Testis (tissue), 2 donors: ENCODE measurements at regions not wholly inside any gene's neighbourhood (a gene's known extent, or its start where the extent isn't known, plus 50 kb on each side); places are given as distances from the start of the nearest gene placed in this dataset.

ENCODE experiments used
- DNase-seq: peaks from one replicate; pipeline ENCODE4 v3.0.0-alpha.2; 2019
- H3K27ac ChIP-seq, 2 donors: fragments of 200-600 bp; sonication (generic); one replicate each; pipeline ENCODE4 v1.5.1; 2019
- H3K27me3 ChIP-seq: fragments of 200-600 bp; sonication (generic); one replicate; pipeline ENCODE4 v1.5.1; 2019
- H3K36me3 ChIP-seq: fragments of 200-600 bp; sonication (generic); one replicate; pipeline ENCODE4 v1.5.1; 2017; ENCODE audit warnings: low read depth; ENCODE audit errors: missing control alignments
- H3K4me1 ChIP-seq: fragments of 200-600 bp; sonication (generic); one replicate; pipeline ENCODE4 v1.5.1; 2019
- H3K4me3 ChIP-seq, 2 donors: fragments of 200-600 bp; sonication (generic); one replicate each; pipeline ENCODE4 v1.5.1; 2017 to 2019
- H3K9me3 ChIP-seq: fragments of 200-600 bp; sonication (generic); one replicate; pipeline ENCODE4 v1.5.1; 2017
- POLR2A ChIP-seq: fragments of 450-650 bp; IDR thresholded peaks from one replicate; pipeline ENCODE4 v1.6.1; 2017; ENCODE audit warnings: antibody characterized with exemption, mild to moderate bottlenecking, moderate library complexity
- WGBS, 2 donors: methylation state at CpG; one replicate each; pipeline ENCODE4 v1.1.5; 2018; 5-methylcytosine and 5-hydroxymethylcytosine counted together
- intact Hi-C: fragments of 100-400 bp; cut with DNase I; formaldehyde crosslinking; loops from one replicate; pipeline ENCODE4 v1.15.1; 2023; ENCODE audit warnings: low total_unique reads
- TF ChIP-seq, protein P1 (sequence below), 3 experiments: fragments of 450-650 bp in 2 of 3; fragments of 200-600 bp in 1 of 3; sonication (generic) in 1 of 3; IDR thresholded peaks; one replicate each; pipeline ENCODE4 v1.5.1; 2016 to 2019; ENCODE audit warnings: antibody characterized with exemption in 3 of 3, mild to moderate bottlenecking in 2 of 3, moderate library complexity in 1 of 3

DNA sequence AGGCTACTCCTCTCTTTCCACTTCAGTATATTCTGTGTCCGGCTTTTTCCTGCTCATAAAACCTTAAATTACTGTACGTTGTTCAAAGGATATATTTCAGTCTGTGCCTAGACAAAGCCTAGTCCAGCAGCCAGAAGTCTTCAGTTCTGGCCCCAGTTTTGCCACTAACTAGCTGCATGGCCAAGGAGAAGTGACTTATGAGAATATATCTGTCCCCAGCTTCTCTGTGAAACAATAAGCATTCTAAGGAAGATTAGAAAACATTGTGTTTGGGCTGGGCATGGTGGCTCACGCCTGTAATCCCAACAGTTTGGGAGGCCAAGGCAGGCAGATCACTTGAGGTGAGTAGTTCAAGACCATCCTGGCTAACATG, 105.0 kb upstream of the HDAC9 start:
- 41 to 71% methylated on average over 3 of the region's 3 CpGs for WGBS, 2 donors
- H3K36me3 ChIP-seq = no peaks in the 10 kb centered on the region
- no peaks in the 10 kb centered on the region for H3K27me3 ChIP-seq

DNA sequence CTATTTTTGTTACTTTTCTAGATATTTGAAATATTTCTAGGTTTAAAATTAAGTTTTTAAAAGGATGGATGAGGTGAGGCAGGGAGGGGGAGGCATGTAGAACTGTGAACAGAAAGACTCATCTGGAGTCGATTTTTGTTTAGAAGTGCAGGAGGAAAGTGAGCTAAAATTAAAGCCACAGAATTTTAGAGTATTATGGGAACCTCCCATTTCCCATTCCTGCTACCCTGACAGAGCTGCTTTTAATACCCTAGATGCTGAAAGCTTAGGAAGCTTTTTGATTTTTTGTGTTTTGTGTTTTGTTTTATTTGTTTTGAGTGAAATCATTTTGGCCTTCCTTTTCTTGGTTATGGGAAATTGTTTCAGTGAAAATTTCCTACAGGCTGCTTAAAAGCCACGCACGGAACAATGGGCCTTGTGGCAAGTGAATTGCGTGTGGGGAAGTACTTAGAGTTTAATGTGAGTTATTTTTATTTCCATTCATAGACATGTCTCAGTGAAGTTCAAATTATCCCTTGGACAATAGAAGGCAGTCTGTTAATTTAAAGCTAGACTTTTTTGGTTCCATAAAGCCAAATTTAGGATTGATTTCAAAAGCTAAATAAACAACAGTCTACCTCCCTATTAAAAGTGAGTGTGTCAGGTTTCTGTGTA, 102.0 kb upstream of the HDAC9 start:
- TF ChIP-seq, protein P1, sequence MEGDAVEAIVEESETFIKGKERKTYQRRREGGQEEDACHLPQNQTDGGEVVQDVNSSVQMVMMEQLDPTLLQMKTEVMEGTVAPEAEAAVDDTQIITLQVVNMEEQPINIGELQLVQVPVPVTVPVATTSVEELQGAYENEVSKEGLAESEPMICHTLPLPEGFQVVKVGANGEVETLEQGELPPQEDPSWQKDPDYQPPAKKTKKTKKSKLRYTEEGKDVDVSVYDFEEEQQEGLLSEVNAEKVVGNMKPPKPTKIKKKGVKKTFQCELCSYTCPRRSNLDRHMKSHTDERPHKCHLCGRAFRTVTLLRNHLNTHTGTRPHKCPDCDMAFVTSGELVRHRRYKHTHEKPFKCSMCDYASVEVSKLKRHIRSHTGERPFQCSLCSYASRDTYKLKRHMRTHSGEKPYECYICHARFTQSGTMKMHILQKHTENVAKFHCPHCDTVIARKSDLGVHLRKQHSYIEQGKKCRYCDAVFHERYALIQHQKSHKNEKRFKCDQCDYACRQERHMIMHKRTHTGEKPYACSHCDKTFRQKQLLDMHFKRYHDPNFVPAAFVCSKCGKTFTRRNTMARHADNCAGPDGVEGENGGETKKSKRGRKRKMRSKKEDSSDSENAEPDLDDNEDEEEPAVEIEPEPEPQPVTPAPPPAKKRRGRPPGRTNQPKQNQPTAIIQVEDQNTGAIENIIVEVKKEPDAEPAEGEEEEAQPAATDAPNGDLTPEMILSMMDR (IDR thresholded peaks at IDR 0.05) = no peak
- TF ChIP-seq POLR2A = no peak
- WGBS, 2 donors = 74 to 78% methylated on average over 4 of the region's 4 CpGs
- Histone ChIP-seq H3K4me1 (no peaks in the 10 kb centered on the region), H3K27ac (no peak overlapping the region), H3K36me3 (no peaks in the 10 kb centered on the region), H3K9me3 (no peaks in the 10 kb centered on the region), H3K27me3 (no peaks in the 10 kb centered on the region), H3K4me3 (no peak overlapping the region)
- no peak for DNase-seq
- intact Hi-C loops = no loop called here

More for the DNA sequence above, 105.0 kb upstream of the HDAC9 start:
- intact Hi-C loops = no loop called here
- Histone ChIP-seq H3K4me1 (no peaks in the 10 kb centered on the region), H3K27ac (peak overlapping the region in 1 of 2 donors; percentile 37), H3K4me3 (no peak overlapping the region), H3K9me3 (no peaks in the 10 kb centered on the region)
- no peak for TF ChIP-seq POLR2A
- TF ChIP-seq, protein P1 (IDR thresholded peaks at IDR 0.05) = no peak
- DNase-seq = no peak

DNA sequence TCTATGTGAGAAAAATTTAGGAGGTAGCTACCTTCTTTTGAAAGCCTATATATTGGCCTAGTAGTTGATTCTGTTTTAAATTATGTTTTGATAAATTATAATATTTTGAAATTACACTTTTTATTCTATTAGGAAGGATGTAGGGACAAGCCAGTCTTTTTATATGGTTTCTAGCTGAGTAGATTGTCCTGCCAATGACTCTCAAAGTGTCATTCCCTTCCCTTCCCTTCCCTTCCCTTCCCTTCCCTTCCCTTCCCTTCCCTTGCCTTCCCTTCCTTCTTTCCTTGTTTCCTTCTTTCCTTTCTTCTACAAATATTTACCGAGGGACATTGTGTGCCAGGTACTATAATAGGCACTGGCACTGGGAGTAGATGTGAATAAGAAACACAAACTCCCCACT, 99.7 kb upstream of the HDAC9 start:
- Histone ChIP-seq H3K27me3 (no peaks in the 10 kb centered on the region), H3K9me3 (no peaks in the 10 kb centered on the region), H3K4me3 (no peak overlapping the region), H3K4me1 (no peaks in the 10 kb centered on the region), H3K36me3 (no peaks in the 10 kb centered on the region), H3K27ac (no peak overlapping the region)
- TF ChIP-seq, protein P1 (IDR thresholded peaks at IDR 0.05) = no peak
- no peak for TF ChIP-seq POLR2A
- intact Hi-C loops = no loop called here
- 87 to 89% methylated on average over 1 of the region's 1 CpG for WGBS, 2 donors
- DNase-seq = no peak

DNA sequence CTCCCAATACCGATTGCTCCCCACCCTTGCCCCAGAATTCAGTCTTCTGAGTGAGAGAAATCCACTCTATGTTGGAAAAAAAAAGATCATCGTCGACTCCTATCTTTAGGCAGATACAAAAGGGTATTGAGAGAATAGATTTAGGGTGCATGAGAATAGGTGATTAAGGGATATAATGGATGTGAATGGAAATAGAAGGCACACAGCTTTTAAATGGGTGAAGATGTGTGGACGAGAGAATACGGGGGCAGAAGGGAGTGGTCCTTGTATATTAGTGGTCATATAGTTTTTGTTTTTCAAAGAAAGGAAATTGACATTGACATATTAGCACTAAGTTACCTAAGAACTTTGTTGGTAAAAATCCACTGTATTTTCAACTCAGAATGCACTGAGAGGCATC, 98.6 kb upstream of the HDAC9 start:
- DNase-seq = no peak
- Histone ChIP-seq H3K27ac (no peak overlapping the region), H3K27me3 (no peaks in the 10 kb centered on the region), H3K36me3 (no peaks in the 10 kb centered on the region), H3K4me1 (no peaks in the 10 kb centered on the region), H3K9me3 (no peaks in the 10 kb centered on the region), H3K4me3 (no peak overlapping the region)
- intact Hi-C loops = no loop called here
- no peak for TF ChIP-seq POLR2A
- TF ChIP-seq, protein P1 (IDR thresholded peaks at IDR 0.05) = no peak
- WGBS, 2 donors = 75 to 85% methylated on average over 5 of the region's 5 CpGs
